SW480 (cell line): ENCODE measurements at regions not wholly inside any gene's neighbourhood (a gene's known extent, or its start where the extent isn't known, plus 50 kb on each side); places are given as distances from the start of the nearest gene placed in this dataset.

ENCODE experiments used
- DNase-seq: peaks from one replicate; pipeline ENCODE4 v3.0.0-alpha.2; 2016; ENCODE audit warnings: low spot score

GRCh38 chr22:46054091-46055073 is 77.4 kb upstream of the WNT7B start:
- DNase-seq, result no peak

GRCh38 chr22:46055181-46055875 is 78.4 kb upstream of the WNT7B start:
- DNase-seq, result no peak

GRCh38 chr22:46055911-46056545 is 79.1 kb upstream of the WNT7B start:
- DNase-seq, result no peak

- DNase-seq, result no peak
Observed at GRCh38 chr22:46056546-46057245, 79.7 kb upstream of the WNT7B start.

GRCh38 chr22:46057246-46058090 is 80.5 kb upstream of the WNT7B start:
- no peak for DNase-seq

GRCh38 chr22:46058091-46058420 is 81.1 kb upstream of the WNT7B start:
- DNase-seq, result peak; percentile 63

- no peak for DNase-seq
Observed at GRCh38 chr22:46058591-46059519, 81.9 kb upstream of the WNT7B start.

- no peak for DNase-seq
Observed at GRCh38 chr22:46060292-46061123, 83.5 kb upstream of the WNT7B start.

- DNase-seq, result no peak
Observed at GRCh38 chr22:46061124-46061500, 84.2 kb upstream of the WNT7B start.

- no peak for DNase-seq
Observed at GRCh38 chr22:46061501-46062231, 84.7 kb upstream of the WNT7B start.

- DNase-seq, result no peak
Observed at GRCh38 chr22:46062232-46062615, 85.3 kb upstream of the WNT7B start.

GRCh38 chr22:46062971-46063631 is 86.1 kb upstream of the WNT7B start:
- no peak for DNase-seq

- DNase-seq, result no peak
Observed at GRCh38 chr22:46063846-46064227, 86.5 kb upstream of the PPARA start.

- DNase-seq, result no peak
Observed at GRCh38 chr22:46064228-46064965, 85.9 kb upstream of the PPARA start.

GRCh38 chr22:46064966-46065666 is 85.2 kb upstream of the PPARA start:
- no peak for DNase-seq

GRCh38 chr22:46065691-46066454 is 84.5 kb upstream of the PPARA start:
- no peak for DNase-seq
